Esophagus muscularis mucosa (tissue), 3 donors: ENCODE measurements at regions not wholly inside any gene's neighbourhood (a gene's known extent, or its start where the extent isn't known, plus 50 kb on each side); places are given as distances from the start of the nearest gene placed in this dataset.

Experiments used
- POLR2A ChIP-seq: fragments of 450-650 bp; IDR thresholded peaks from one replicate; pipeline ENCODE4 v1.6.1; 2017; ENCODE audit warnings: antibody characterized with exemption, moderate library complexity, mild to moderate bottlenecking, low read depth
- TF ChIP-seq, protein P1 (sequence below), 3 experiments: fragments of 200-600 bp in 2 of 3; fragments of 450-650 bp in 1 of 3; sonication (generic) in 2 of 3; IDR thresholded peaks; one replicate each; pipeline ENCODE4 v1.5.1; 2017 to 2019; ENCODE audit warnings: antibody characterized with exemption in 3 of 3, mild to moderate bottlenecking in 2 of 3, moderate library complexity in 1 of 3

DNA sequence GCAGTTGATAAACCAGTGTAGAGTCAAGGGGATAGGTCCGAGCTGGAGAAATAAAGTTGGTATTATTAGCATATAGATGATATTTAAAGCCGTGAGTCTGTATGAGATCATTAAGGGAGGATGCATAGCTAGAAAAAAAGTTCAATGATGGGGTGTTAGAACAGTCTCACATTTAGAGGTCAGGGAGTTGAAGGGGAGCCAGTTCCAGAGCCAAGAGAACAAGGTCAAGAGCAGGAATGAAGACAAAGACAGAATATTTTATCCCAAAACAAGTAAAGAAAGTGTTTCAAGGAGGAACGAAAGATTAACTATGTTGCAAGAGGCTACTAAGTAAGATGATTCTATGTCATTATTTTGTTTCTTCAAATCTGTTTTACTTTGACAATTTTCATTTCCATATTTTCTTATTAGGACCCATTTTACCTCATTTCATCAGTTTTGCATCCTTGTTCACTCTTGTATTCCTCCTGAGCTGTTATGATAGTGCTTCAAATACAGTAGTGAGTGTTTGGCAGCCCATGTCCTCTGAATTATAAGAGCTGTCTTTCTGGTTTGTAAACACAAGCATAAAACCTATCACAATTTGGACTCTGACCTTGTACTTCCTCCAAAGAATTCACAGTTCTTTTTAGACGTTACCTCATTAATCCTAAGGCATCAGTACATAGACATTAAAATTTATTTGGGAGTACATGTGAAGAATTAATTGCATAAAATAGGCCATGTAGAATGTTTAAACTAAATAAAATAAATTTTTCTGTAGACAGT lies 695.7 kb upstream of the NECTIN3 start:
- TF ChIP-seq, protein P1, sequence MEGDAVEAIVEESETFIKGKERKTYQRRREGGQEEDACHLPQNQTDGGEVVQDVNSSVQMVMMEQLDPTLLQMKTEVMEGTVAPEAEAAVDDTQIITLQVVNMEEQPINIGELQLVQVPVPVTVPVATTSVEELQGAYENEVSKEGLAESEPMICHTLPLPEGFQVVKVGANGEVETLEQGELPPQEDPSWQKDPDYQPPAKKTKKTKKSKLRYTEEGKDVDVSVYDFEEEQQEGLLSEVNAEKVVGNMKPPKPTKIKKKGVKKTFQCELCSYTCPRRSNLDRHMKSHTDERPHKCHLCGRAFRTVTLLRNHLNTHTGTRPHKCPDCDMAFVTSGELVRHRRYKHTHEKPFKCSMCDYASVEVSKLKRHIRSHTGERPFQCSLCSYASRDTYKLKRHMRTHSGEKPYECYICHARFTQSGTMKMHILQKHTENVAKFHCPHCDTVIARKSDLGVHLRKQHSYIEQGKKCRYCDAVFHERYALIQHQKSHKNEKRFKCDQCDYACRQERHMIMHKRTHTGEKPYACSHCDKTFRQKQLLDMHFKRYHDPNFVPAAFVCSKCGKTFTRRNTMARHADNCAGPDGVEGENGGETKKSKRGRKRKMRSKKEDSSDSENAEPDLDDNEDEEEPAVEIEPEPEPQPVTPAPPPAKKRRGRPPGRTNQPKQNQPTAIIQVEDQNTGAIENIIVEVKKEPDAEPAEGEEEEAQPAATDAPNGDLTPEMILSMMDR (IDR thresholded peaks at IDR 0.05), result no peak
- no peak for TF ChIP-seq POLR2A
